Activated T-cell treated with anti-CD3 and anti-CD28 coated beads, Interleukin-2, amount 50 U/mL, for 72 hours (primary cell): ENCODE measurements at regions not wholly inside any gene's neighbourhood (a gene's known extent, or its start where the extent isn't known, plus 50 kb on each side); places are given as distances from the start of the nearest gene placed in this dataset.

Source experiments
- ATAC-seq, 2 donors: fragments of 150-1000 bp; cut with Tn5 transposase; replicated peaks in 1 of 2; 2 replicates each; pipeline ENCODE4 v1.10.0; 2021; ENCODE audit warnings: moderate library complexity in 2 of 2, mild to moderate bottlenecking in 1 of 2
- DNase-seq, 2 donors: peaks; one replicate each; pipeline ENCODE4 v3.0.0; 2021 to 2022; ENCODE audit warnings: mixed read lengths in 1 of 2
- H3K27ac Mint-ChIP-seq: one replicate; pipeline ENCODE4 v1.8.0; 2022; ENCODE audit warnings: mild to moderate bottlenecking, moderate library complexity, mixed read lengths
- H3K27me3 Mint-ChIP-seq: one replicate; pipeline ENCODE4 v1.8.0; 2022; ENCODE audit warnings: low read depth, mixed read lengths
- H3K36me3 Mint-ChIP-seq, 2 donors: one replicate each; pipeline ENCODE4 v1.8.0; 2022; ENCODE audit warnings: mixed read lengths in 2 of 2, mild to moderate bottlenecking in 1 of 2; ENCODE audit not compliant: insufficient read depth in 2 of 2
- H3K4me1 Mint-ChIP-seq: one replicate; pipeline ENCODE4 v1.8.0; 2022; ENCODE audit warnings: low read depth, mixed read lengths
- H3K4me3 Mint-ChIP-seq, 2 donors: one replicate each; pipeline ENCODE4 v1.8.0; 2022; ENCODE audit warnings: mild to moderate bottlenecking in 2 of 2, mixed read lengths in 2 of 2, moderate library complexity in 2 of 2
- H3K9me3 Mint-ChIP-seq, 2 donors: one replicate each; pipeline ENCODE4 v1.8.0; 2022; ENCODE audit warnings: mixed read lengths in 2 of 2

DNA sequence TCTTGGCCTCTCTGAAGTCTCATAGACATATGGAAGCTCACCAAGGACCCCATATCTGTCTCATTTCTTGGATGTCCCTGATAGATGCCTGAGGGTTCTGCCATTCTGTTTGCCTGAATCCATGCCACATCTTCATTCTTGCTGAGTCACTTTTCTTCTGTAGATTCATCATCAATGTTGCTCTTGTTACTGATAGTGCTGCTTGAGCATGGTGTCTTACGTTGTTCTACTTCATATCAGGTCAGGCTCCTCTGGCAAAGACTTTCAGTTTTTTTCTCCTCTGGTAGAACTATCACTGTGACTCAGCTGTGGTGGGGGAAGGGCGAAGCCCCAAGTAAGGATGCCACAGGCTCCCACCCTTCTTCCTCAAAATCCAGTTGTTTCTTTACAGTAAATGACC lies 885.2 kb downstream of the DCDC2C start:
- Mint-ChIP-seq H3K27me3 (no peaks in the 10 kb centered on the region), H3K9me3 (peaks cover 10% of the 10 kb centered on the region in 2 donors), H3K27ac (no peak overlapping the region), H3K4me1 (no peaks in the 10 kb centered on the region), H3K36me3 (peaks cover 0 to 3% of the 10 kb centered on the region in 2 donors), H3K4me3 (no peak overlapping the region)
- ATAC-seq (no peak), DNase-seq (no peak)

- Mint-ChIP-seq H3K27me3 (no peaks in the 10 kb centered on the region), H3K4me1 (no peaks in the 10 kb centered on the region), H3K9me3 (peaks cover 8% of the 10 kb centered on the region in 2 donors), H3K4me3 (no peak overlapping the region), H3K36me3 (peaks cover 0 to 6% of the 10 kb centered on the region in 2 donors), H3K27ac (no peak overlapping the region)
- ATAC-seq (no peak), DNase-seq (no peak)
Measured at GRCh38 chr2:4591261-4591660, 887.9 kb downstream of the DCDC2C start.

GRCh38 chr2:4597400-4597799 lies 894.0 kb downstream of the DCDC2C start:
- no peak for DNase-seq
- Mint-ChIP-seq H3K27me3 (no peaks in the 10 kb centered on the region), H3K4me1 (no peaks in the 10 kb centered on the region), H3K27ac (no peak overlapping the region), H3K4me3 (no peak overlapping the region), H3K36me3 (peaks cover 3 to 5% of the 10 kb centered on the region in 2 donors), H3K9me3 (peaks cover 1 to 2% of the 10 kb centered on the region in 2 donors)
- no peak for ATAC-seq

GRCh38 chr2:4604767-4605166 lies 901.4 kb downstream of the DCDC2C start:
- Mint-ChIP-seq H3K36me3 (no peaks in the 10 kb centered on the region), H3K4me3 (no peak overlapping the region), H3K4me1 (no peaks in the 10 kb centered on the region), H3K9me3 (peaks cover 0 to 5% of the 10 kb centered on the region in 2 donors), H3K27me3 (no peaks in the 10 kb centered on the region), H3K27ac (no peak overlapping the region)
- no peak for DNase-seq
- no peak for ATAC-seq

- no peak for ATAC-seq
- H3K9me3 Mint-ChIP-seq, result peaks cover 7 to 10% of the 10 kb centered on the region in 2 donors
Measured at GRCh38 chr2:4618141-4618540, 914.8 kb downstream of the DCDC2C start.

GRCh38 chr2:4618630-4619228 lies 915.4 kb downstream of the DCDC2C start:
- Mint-ChIP-seq H3K4me1 (no peaks in the 10 kb centered on the region), H3K36me3 (no peaks in the 10 kb centered on the region), H3K27ac (no peak overlapping the region), H3K9me3 (peaks cover 7 to 10% of the 10 kb centered on the region in 2 donors), H3K27me3 (no peaks in the 10 kb centered on the region), H3K4me3 (no peak overlapping the region)
- DNase-seq (no peak), ATAC-seq (no peak)

More at GRCh38 chr2:4618141-4618540, 914.8 kb downstream of the DCDC2C start:
- Mint-ChIP-seq H3K4me3 (no peak overlapping the region), H3K36me3 (no peaks in the 10 kb centered on the region), H3K27me3 (no peaks in the 10 kb centered on the region), H3K4me1 (no peaks in the 10 kb centered on the region), H3K27ac (no peak overlapping the region)
- DNase-seq, result no peak

DNA sequence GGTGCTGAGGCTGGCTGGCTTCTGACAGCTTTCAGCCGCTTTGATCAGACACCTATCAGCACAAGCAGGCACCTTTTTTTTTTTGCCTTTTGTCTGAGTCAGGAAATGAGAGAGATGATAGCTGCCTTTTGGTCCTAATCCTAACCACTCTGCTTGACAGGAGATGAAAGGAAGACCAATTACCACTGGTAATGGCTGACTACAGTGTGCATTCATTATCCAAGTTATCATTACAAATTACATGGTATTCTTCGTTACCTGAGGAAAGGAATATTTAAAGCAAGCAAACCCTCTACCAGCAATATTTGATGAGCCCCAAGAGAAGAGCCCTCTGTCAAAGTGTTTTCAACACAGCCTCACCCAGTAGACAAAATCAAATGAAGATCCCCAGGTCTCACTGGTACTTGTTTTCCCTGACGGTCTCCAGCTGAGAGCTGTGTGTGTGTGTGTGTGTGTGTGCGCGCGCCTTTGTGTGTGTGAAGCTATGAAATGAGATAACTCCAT lies 925.7 kb downstream of the DCDC2C start:
- H3K4me1 Mint-ChIP-seq, result no peaks in the 10 kb centered on the region
- ATAC-seq (no peak), DNase-seq (no peak)
- no peaks in the 10 kb centered on the region for H3K27me3 Mint-ChIP-seq
- no peak overlapping the region for H3K27ac Mint-ChIP-seq
- H3K4me3 Mint-ChIP-seq, result no peak overlapping the region
- no peaks in the 10 kb centered on the region for H3K36me3 Mint-ChIP-seq
- H3K9me3 Mint-ChIP-seq, result peaks cover 6 to 7% of the 10 kb centered on the region in 2 donors

GRCh38 chr2:4635289-4635688 lies 931.9 kb downstream of the DCDC2C start:
- Mint-ChIP-seq H3K9me3 (peaks cover 4 to 5% of the 10 kb centered on the region in 2 donors), H3K27me3 (no peaks in the 10 kb centered on the region), H3K4me3 (no peak overlapping the region), H3K36me3 (no peaks in the 10 kb centered on the region), H3K27ac (no peak overlapping the region), H3K4me1 (no peaks in the 10 kb centered on the region)
- DNase-seq, result no peak
- no peak for ATAC-seq

DNA sequence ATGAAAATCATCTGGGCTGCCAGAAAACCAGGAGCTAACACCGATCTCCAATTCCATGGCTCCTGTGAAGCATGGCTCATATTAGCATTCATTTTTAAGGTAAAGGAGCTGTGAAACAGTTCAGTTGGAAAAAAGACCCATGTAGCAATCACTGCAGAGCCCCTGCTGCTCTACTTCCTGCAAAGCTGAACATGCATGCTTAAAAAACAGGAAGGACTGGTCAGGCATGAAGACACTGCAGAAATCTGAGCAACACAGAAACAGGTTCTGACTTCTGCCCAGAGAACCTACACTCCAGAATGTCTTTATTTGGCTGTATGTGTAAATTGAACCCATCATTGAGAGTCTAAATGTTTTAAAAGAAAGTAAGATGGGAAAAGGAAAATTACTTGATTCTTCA lies 950.6 kb downstream of the DCDC2C start:
- Mint-ChIP-seq H3K36me3 (no peaks in the 10 kb centered on the region), H3K27me3 (no peaks in the 10 kb centered on the region), H3K9me3 (peaks cover 1 to 2% of the 10 kb centered on the region in 2 donors), H3K4me1 (no peaks in the 10 kb centered on the region), H3K4me3 (no peak overlapping the region), H3K27ac (no peak overlapping the region)
- no peak for ATAC-seq
- no peak for DNase-seq

DNA sequence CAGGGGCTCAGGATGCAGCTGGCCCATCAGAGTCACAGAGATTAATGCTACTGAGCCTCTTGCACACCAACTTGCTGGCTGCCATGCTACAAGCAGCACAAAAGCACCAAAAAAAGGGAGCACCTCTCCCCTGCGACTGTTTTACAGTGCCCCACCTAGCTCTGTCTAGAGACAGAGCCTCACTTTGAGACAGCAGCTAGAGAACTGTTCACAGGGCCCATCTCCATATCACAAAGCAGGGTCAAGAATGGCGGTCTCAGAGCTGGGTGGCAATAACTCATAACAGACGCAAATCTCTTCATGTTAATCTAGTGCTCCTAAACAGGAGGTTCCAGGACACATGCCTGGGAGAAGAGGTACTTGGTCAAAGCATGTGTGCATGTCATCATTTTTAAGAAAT lies 953.0 kb downstream of the DCDC2C start:
- peaks cover 1 to 2% of the 10 kb centered on the region in 2 donors for H3K9me3 Mint-ChIP-seq
- DNase-seq (no peak), ATAC-seq (no peak)
- H3K4me1 Mint-ChIP-seq, result no peaks in the 10 kb centered on the region
- no peak overlapping the region for H3K4me3 Mint-ChIP-seq
- H3K36me3 Mint-ChIP-seq, result no peaks in the 10 kb centered on the region
- no peaks in the 10 kb centered on the region for H3K27me3 Mint-ChIP-seq
- H3K27ac Mint-ChIP-seq, result no peak overlapping the region

DNA sequence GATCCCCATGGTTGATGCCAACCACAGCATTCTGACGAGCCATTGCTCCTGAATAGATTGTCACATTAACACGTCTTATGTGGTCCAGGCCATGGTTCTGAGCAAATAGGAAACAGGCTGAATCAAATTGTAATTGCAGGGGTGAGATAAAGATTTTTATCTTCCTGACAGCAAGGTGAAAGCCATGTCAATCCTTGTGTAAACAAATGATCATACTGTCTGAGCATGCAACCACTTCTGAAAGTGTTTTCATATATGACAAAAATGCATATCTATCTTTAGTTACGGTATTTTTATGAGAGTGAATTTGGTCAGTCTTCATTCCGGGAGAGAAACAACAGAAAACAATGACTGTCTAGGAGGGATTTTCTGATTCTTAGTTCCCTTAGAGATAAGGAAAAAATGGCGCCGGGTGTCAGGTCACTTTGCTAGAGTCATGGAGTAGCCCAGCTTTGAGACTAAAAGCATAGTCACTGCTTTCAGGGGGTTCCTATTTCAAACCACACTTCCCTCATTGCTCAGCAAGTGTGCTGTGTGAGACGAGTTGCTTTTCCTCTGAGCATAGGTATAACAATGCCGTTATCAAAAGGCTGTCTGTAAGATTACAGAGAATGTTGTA lies 958.9 kb downstream of the DCDC2C start:
- Mint-ChIP-seq H3K36me3 (no peaks in the 10 kb centered on the region), H3K4me3 (no peak overlapping the region), H3K27me3 (no peaks in the 10 kb centered on the region), H3K4me1 (no peaks in the 10 kb centered on the region), H3K9me3 (peaks cover 4 to 5% of the 10 kb centered on the region in 2 donors), H3K27ac (no peak overlapping the region)
- ATAC-seq (no peak), DNase-seq (no peak)

DNA sequence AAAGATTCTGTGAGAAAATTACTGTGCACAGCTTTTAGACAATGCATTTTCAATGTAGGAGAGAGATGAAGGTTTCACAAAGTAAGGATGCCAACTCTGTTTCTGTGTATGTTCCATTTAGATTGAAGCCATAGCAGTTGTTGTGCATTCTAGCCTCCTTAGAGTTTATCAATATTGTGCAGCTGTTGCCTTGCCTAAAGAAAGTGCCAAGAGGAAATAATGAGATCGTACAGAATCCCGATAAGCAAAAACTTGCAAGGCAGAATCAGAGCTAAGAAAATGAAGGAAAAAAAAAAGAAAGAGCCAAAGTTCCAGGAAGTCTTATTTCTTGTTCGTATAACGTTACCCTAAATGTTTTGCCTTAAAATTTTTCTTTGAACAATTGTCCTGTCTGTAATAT lies 965.0 kb downstream of the DCDC2C start:
- Mint-ChIP-seq H3K36me3 (no peaks in the 10 kb centered on the region), H3K9me3 (peaks cover 9 to 11% of the 10 kb centered on the region in 2 donors), H3K27ac (no peak overlapping the region), H3K27me3 (no peaks in the 10 kb centered on the region), H3K4me1 (no peaks in the 10 kb centered on the region), H3K4me3 (no peak overlapping the region)
- ATAC-seq (no peak), DNase-seq (no peak)

DNA sequence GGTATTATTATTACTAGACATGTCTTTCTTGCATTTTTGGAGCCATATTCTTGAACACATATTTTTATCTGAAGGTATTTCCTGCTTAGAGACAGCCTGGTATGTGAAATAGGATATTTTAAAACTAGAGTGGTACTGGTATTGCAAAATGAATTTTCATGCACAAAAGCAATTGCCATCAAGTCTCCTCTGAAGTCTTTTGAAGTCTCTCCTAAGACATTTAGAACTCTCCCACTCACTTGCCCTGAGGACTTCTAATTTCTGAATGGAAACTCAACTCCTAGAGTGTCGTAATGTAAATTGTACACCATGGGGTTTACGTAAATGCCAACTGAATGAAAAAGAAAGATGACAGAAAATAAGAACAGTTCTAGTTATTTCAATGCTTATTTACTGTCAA lies 967.0 kb downstream of the DCDC2C start:
- Mint-ChIP-seq H3K4me1 (no peaks in the 10 kb centered on the region), H3K36me3 (peaks cover 0 to 1% of the 10 kb centered on the region in 2 donors), H3K4me3 (no peak overlapping the region), H3K27ac (no peak overlapping the region), H3K9me3 (peaks cover 8 to 9% of the 10 kb centered on the region in 2 donors), H3K27me3 (no peaks in the 10 kb centered on the region)
- DNase-seq (no peak), ATAC-seq (no peak)
